ENCODE measurements at regions not wholly inside any gene's neighbourhood (a gene's known extent, or its start where the extent isn't known, plus 50 kb on each side); places are given as distances from the start of the nearest gene placed in this dataset.

DNA sequence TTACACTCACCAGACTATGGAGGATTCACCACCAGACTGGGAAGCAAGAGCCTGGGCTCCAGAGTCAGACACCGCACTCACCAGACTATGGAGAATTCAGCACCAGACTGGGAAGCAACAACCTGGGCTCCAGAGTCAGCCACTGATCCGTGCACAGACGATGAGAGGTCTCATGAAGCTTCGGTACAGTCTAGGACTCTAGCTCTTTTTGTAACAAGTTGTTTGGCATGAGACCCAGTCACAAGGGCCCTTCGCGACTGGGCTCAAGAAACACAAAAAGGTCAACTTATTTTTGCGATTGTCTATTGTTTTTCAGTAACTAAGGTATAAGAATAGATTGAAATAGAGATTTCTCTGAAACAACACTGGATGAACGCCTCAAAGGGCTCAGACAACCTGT is 192.7 kb upstream of the ADAMTSL1 start:
- TF ChIP-seq CTCF (IDR thresholded peaks at IDR 0.05), result no peak
- TF ChIP-seq POLR2A (IDR thresholded peaks at IDR 0.05), result no peak

Measured in uterus (tissue), 2 donors.